ENCODE measurements at regions not wholly inside any gene's neighbourhood (a gene's known extent, or its start where the extent isn't known, plus 50 kb on each side); places are given as distances from the start of the nearest gene placed in this dataset.

DNA sequence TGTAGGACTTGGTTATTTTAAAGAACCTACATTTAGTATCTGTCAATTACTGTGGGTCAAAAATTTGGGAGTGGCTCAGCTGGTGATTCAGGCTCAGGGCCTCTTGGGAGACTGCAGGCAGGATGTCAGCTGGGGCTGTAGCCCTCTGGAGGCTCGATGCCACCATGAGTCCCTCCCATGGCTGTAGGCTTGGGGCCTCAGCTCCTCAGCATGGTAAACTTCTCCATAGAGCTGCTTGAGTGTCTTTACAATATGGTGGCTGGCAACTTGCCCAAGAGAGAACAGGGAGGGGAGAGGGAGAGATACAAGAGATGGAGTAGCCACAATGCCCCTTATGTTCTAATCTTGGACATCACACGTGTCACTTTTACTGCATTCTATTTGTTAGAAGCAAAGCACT is 470.4 kb downstream of the CDH26 start:
- no peak for DNase-seq (ENCODE audit: low read depth in 2 of 2)

DNA sequence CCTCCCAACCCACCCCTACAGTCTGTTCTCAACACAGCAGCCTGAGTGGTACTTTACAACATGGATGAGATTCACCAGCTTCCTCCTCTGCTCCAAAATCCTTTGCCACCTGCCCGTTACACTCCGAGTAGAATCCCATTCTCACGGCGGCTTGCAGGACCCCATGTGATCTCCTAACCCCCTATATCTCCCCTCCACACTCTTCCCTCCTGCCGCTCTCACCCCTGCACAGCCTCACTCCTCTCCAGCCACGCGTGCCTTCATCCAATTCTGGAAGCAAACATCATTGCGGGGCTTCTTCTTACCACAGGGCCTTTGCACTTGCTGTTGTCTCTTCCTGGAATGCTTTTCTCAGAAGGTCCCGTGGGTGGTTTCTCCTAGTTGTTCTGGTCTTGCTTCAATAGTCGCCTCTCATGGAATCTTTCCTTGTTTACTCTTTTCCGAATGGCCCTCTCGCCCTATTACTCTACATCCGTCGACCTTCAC is 472.3 kb downstream of the CDH26 start:
- no peak for DNase-seq (ENCODE audit: low read depth in 2 of 2)

DNA sequence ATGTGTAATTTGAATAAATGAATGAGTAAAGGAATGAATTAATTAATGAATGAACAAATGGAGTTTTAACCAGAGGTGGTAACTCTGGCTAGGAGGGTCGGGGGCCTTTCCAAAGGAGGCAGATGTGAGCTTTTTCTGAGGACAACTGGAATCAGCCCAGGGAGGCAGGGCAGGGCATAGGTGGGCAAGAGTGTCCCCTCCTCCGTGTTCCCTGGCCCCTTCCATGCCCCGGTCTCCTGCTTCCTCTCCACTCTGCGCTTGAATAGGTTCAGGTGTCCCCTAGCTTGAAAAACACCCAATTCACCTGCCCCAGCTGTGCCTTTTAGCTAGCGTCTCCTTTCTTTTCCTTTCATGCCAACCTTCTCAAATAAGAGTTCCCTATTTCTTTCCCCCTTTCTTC is 473.1 kb downstream of the CDH26 start:
- DNase-seq (ENCODE audit: low read depth in 2 of 2) = no peak

DNA sequence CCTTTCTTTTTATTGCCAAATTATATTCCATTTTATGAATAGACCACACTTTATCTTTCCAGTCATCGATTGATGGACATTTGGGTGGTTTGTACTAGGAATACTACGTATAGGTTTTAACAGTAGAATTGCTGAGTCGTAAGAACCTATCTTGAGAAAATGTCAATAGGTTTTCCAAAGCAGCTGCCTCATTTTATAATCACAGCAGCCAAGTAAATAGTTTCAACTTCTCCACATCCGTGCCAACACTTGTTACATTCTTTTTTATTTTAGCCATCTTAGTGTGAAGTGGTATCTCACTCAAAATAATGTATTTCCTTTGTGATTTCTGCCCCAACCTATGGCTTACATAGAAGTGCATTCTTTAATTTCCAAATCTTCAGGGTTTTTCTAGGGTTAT is 479.2 kb downstream of the CDH26 start:
- no peak for DNase-seq (ENCODE audit: low read depth in 2 of 2)

DNA sequence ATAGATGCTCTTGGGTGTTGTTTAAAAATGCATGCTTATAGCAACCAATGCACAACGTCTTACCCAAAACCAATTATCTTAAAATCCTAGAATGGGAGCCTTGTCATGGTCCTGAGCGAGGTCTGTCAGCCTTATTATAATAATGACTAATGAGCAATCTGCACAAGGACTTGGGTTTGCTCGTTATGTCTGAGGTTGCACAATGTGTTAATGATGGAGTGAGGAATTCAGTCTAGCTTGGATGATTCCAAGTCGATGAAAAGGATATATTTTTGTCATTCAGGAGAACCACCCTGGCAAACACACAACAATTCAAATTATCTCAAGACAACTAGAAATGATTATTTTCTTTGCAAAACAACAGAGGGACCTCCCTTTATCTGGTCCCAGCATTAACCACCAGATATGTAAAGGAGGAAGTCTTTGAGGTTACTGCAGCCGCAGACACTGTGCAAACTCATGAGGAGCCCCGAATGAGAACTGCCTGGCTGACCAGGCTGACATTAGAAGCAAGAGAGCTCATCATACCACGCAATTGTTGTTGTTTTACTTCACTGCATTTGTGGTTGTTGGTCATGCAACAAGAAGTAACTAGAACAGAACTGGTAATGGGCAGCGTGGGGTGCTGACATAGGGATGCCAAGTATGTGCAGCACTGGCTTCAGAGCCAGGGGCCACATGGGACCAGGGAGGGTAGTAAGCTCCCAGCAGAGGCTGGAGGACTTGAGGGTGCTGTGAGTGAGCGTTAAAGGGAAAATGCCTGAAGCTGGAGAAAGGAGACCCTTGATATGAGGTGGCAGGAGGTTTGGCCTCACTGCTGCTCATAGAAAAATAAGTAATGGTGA is 488.3 kb downstream of the CDH26 start:
- DNase-seq (ENCODE audit: low read depth in 2 of 2) = no peak

DNA sequence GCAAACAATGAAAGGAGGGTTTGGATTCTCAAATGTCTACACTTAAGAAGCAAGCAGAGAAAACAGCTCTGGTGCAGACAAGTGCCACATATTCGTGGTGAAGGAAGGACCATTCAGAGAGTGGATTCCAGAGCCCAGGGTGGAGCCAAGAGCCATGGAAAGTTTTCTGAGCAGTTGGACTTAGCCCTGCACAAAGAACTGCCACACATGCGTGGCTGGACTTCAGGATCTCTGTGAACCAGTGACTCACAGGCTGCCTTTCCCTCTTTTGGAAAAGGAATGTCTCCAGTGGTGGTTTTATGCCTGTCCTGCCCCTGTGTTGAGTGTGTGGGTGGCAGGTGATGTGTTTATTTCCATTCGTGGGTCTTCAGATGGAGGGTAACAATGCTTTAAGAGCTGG is 489.5 kb downstream of the CDH26 start:
- no peak for DNase-seq (ENCODE audit: low read depth in 2 of 2)

DNA sequence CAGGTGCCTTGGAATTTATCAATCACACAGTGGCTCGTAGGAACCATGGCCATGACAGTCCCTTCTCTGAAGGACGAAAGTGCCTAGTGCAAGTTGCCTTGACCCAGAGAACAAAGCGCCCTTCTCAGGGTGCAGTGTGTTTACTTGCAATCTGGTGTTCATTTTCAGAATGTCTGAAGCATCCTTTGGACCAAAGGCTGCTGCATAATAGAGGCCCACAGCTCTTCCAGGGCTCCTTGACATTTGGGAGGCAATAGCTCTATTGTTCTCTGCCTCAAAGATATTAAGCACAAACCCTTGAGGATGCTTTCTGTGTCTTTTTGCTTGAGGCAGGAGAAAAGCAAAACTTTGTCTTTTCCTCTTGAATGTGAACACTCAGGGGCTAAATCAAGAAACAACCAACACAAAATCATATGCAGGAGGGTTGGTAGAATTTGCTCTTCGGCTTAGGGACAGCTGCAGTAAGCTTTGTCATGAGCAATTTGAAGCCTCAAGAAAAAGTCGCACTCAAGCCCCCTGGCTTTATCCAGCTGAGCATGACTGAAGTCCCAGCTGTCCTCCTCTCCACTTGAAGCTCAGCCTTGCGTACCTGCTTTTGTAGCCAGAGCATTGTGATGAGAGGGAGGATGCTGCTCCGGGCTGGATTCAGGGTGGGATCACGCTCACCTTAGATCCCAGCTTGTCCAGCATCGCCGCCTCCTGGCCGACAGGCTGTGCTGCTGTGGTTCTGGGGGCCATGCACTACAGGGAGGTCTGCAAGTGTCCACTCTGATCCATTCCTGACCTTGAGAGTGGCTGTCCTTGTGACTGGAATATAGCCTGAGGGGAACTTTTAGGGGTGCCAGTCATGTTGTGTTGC is 495.4 kb downstream of the CDH26 start:
- no peak for DNase-seq (ENCODE audit: low read depth in 2 of 2)

DNA sequence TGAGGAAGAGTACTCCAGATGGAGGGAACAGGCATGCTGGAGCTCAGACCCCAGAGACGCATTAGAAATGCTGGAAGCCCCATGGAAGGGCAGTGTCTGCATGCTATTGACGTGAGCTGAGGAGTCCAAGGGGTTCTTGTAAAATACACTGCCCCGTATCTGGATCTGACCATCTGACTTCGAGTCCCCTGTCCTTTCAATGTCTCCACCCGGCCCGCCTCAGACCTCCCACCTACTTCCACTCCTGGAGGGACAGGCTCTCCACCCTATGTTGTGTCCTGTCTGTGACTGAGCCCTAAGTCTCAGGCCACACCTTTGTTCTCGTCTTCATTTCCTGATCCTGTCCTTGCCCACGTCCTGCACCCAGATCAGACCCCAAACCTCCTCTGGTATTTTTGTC is 496.3 kb downstream of the CDH26 start:
- DNase-seq (ENCODE audit: low read depth in 2 of 2) = no peak

DNA sequence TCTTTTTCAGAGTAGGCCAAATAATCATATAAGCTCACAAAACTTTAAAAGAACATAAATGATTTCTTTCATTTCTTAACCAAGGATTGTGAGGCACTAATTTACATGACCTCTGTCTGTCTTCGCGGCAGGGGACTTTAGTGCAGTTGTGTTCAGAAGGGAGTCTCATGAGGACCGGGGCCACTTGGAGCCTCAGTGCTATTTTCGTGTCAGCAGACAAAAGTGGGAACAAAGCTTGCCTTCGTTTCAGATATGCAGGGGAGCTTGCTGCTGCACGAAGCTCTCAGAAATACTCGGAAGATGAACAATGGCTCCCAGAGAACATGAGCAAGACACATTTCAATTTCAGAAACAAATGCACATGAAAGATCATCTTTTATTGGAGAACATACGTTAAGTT is 497.0 kb downstream of the CDH26 start:
- no peak for DNase-seq (ENCODE audit: low read depth in 2 of 2)

DNA sequence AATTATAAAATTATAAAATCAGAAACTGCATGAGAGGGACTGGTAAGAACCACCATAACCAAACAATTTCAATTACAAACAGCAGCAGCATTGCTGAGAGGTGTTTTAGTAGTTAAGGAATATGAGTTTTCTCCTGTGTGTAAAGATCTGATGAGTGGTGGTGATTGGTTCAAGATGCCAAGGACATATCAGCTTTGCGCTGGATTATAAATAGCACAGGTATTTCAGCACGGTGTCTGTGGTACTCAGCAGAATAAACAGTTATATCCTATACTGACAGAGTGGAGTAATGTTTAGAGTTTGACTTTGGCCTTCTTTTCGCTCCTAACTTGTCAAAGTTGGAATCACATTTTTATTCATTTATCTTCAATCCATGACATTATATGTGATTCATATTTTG is 501.0 kb downstream of the CDH26 start:
- DNase-seq (ENCODE audit: low read depth in 2 of 2) = no peak

DNA sequence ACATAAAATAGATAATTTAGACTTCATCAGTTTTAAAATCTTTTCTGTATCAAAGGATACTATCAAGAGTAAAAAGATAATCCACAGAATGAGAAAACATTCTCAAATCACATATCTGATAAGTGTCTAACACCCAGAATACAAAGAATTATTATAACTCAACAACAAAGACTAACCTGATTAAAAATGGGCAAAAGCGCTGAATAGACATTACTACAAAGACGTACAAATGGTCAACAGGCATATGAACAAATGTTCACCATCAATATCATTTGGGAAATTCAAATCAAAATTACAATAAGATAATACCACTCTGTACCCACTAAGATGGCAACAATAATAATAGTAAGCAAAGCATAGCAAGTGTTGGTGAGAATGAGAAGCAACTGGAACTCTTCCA is 503.8 kb downstream of the CDH26 start:
- DNase-seq (ENCODE audit: low read depth in 2 of 2) = no peak

DNA sequence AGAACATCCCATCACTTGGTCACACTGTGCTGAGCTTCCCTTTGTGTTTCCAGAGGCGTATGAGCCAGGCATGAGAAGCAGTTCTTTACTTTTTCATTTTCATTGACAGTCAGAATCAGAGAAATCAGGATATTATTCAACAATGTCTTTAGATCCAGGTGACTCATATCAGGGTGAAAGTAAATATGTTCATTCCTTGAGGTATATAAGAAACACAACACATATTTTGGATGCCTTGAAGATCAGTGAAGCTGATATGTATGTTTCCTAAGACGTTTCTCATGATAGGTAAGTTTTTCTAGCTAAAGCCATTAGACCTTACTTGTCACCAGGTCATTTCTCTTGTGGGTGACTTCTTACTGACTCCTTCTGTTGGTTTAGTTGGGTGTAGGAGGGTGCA is 505.6 kb downstream of the CDH26 start:
- no peak for DNase-seq (ENCODE audit: low read depth in 2 of 2)

DNA sequence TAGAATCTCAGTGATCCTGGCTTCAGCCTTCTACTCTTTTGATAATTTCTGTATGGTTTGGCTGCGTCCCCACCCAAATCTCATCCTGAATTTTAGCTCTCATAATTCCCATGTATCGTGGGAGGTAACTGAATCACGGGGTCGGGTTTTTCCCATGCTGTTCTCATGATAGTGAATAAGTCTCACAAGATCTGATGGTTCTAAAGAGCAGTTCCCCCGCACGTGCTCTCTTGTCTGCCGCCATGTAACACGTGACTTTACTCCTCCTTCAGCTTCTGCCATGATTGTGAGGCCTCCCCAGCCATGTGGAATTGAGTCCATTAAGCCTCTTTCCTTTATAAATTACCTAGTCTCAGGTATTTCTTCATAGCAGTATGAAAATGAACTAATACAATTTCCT is 507.2 kb downstream of the CDH26 start:
- no peak for DNase-seq (ENCODE audit: low read depth in 2 of 2)

DNA sequence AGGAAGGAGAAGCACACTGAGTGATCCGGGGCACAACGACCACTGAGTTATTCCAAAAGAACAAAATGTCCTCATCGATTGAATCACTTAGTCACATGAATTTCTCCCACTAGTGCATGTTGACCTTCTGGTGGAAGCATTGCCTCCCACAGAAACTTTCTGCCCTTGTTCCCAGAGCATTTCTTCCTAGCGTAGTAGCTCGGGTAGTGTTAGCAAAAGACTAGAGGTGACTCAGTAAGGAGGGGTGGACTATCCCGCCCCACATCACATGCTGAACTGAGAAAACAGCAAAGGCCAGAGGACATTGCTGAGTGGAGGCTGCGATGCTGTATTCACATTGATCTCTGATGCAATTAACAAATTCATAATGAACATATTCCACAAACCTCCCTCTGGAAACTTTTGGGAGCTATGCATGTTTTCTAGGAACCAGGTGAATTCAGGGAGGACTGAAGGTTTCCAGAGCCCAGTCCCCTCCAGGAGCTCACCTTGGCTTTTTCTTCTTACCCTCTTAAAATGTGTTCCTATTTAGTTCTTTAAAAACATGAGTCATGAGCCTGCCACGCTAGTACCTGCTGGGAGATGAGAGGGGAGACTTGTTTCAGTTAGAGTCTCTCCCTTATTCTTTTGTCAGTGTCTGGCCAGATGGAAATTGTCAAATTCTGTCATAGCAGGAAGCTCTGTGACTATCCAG is 507.9 kb downstream of the CDH26 start:
- DNase-seq (ENCODE audit: low read depth in 2 of 2) = no peak

DNA sequence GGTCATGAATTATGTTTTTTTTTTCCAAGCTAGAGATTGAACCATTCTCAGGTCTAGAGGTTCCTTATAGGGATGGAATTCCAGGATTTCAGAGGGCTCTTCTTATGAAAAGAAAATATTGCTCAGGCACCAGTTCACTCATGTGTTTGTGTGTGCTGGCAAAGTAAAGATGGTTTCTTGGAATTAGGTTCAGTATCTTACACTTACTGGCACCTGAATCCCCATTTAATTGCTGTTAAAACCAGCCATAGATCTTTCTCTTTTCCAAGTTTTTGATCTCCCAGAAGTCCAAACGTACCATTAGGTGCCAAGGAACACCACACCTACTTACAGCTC is 508.4 kb downstream of the CDH26 start:
- no peak for DNase-seq (ENCODE audit: low read depth in 2 of 2)

DNA sequence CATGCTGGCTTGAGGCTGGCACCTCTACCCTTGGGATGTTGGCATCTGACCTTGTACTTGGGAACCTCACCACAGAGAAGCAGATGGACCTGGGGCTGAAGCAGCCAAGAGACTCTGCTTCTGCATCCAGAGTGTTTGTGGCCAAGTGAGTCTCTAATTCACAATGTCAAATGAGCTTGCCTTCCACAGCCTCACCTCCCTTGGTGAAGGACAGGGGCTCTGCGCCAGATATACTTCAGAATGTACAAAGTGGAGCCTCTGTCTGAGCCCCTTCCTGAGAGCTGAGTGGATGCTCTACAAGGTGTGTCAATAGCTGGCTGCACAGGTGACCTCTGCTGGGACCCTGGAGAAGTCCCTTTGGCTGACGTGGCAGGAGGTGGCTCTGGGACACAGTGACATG is 508.9 kb downstream of the CDH26 start:
- no peak for DNase-seq (ENCODE audit: low read depth in 2 of 2)

DNA sequence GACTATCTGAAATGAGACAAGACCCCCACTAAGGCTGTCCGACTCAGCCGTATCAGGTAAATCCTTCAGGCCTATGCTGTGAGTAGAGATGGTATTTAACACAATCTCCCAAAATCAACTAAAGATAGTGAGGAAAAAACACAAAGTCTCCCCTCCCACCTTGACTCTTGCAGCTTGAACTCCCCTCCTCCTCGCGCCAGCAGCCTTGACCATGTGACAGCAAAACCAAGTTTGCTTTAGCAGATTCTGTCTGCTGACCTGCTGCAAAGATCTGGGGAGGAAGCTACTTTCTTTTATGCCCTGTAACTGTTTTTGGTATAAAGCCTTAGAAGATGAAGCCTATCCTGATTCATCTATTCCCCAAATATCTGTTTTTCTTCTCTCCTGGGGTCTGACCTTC is 509.5 kb downstream of the CDH26 start:
- no peak for DNase-seq (ENCODE audit: low read depth in 2 of 2)

DNA sequence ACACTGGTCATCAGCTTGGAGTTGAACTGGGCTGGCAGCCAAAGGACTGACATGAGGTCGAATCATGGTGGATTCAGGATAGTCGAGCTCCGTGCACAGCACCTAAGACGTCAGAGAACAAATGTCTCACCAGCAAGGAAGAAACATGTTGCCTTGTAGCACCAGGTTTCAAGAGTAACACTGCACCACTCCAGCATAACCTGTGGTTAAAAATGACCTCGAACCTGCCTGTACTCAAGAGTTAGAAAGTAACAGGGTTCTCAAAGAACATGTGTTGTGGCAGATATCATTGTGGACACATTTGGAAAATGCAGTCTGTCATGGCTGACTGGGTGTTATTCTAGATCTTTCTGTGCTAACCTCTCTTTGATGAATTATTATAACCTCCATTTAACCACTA is 511.6 kb downstream of the CDH26 start:
- DNase-seq (ENCODE audit: low read depth in 2 of 2) = no peak

DNA sequence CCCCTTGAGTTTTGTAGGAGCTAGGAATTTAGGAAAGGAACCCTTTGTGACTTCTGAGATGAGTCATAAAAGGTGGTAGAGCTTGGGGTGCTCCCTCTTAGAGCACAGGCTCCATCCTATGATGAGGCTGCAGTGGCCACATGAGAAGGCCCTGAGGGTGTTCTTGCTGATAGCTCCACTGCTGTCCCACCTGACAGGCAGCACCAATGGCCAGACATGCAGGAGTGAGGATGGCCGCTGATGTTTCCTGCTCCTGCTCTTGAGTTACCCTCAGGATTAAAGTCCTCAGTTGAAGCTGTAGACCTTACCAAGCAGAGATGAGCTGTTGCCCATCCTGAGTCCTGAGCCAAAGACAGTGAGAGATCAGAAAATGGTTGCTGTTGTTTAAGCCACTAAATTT is 512.1 kb downstream of the CDH26 start:
- DNase-seq (ENCODE audit: low read depth in 2 of 2) = no peak

DNA sequence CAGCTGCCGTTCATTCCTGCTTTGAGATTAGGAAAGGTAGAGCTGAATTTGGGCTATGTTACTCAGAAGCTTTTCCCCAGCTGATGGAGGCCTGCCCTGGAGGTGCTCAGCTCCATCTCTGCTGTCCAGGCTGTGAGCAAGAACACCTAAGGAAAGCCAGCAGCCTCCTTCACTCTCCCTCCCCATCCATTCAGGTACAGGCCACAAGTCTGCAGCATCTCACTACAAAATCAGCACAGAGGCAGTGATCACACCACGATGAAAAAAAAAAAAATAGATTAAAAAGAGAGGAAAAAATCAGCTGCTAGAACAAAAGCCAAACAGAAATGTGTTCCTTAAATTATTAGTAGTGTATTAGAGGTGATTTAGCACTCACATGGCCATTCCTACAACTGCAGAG is 515.0 kb downstream of the CDH26 start:
- no peak for DNase-seq (ENCODE audit: low read depth in 2 of 2)

DNA sequence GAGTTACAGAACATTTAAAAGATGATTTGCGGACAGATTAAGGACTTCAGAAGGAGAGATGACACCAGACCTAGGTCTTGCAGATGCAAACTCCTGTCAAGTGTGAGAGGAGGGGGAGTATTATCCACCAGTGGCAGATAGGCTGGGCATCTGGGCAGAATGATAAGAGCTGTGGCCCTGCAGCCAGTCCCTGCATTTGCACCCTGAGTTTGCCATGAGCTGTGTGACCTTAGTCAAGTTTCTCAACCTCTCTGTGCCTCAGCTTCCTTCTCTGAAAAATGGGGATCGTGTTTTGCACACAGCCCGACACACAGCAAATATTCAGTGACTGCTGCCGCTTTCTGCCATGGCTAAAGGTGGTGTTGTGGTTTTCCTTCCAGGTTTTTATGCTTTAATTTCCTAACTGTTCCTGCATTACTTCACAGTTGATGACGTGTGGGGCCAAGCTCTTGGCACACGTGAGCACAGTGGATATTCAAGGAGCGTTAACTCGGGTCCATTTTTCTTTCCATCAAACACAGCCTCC is 516.2 kb downstream of the CDH26 start:
- DNase-seq (ENCODE audit: low read depth in 2 of 2) = no peak

DNA sequence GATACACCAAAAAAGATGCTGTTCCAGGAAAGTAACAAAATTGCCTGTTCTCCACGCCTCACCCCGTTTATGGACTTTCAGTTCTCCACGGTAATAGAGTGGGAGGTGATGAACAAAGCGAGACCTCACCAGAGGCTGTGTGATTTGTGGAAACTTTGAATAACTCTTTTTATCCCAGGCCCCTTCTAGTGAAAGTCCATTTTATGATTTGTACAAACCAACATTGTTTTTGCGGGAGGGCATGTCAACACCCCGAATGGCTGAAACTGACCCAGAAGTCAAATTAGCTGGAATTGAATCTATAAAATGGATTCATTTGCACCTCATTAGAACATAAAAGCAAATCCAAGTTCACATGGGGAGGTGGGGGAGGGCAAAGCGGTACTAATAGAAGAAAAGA is 517.8 kb downstream of the CDH26 start:
- no peak for DNase-seq (ENCODE audit: low read depth in 2 of 2)

All from stimulated activated CD8-positive, alpha-beta memory T cell treated with anti-CD3 and anti-CD28 coated beads, Interleukin-7, amount 100 ng/mL, for 1 hour (primary cell).